IPS DF 6.9 (cell line): ENCODE measurements at regions not wholly inside any gene's neighbourhood (a gene's known extent, or its start where the extent isn't known, plus 50 kb on each side); places are given as distances from the start of the nearest gene placed in this dataset.

Experiments used
- DNase-seq: peaks from one replicate; pipeline ENCODE4 v3.0.0-alpha.2; 2013; ENCODE audit warnings: low read depth, low spot score
- H3K27ac ChIP-seq: one replicate; pipeline ENCODE4 v1.5.1; 2013; ENCODE audit warnings: low read length, control low read depth
- H3K27me3 ChIP-seq: 2 replicates; pipeline ENCODE4 v1.6.1; 2013; ENCODE audit warnings: mild to moderate bottlenecking, low read length; ENCODE audit not compliant: control insufficient read depth, insufficient read depth
- H3K36me3 ChIP-seq: 2 replicates; pipeline ENCODE4 v1.6.1; 2013; ENCODE audit warnings: low read length; ENCODE audit not compliant: control insufficient read depth, insufficient read depth
- H3K4me1 ChIP-seq: 2 replicates; pipeline ENCODE4 v1.6.1; 2013; ENCODE audit warnings: low read length; ENCODE audit not compliant: control insufficient read depth, insufficient read depth
- H3K4me3 ChIP-seq: 2 replicates; pipeline ENCODE4 v1.5.1; 2013; ENCODE audit warnings: mild to moderate bottlenecking, low read length
- H3K9me3 ChIP-seq: 2 replicates; pipeline ENCODE4 v1.6.1; 2013; ENCODE audit warnings: low read length, inconsistent platforms; ENCODE audit not compliant: control insufficient read depth, insufficient read depth
- WGBS: extraction: QIAGEN DNeasy Blood & Tissue Kit; methylation state at CpG from one replicate; pipeline ENCODE4 v1.1.7; 2013; ENCODE audit warnings: mixed read lengths, missing lambda C conversion rate; ENCODE audit not compliant: insufficient read length, insufficient coverage; 5-methylcytosine and 5-hydroxymethylcytosine counted together

- Histone ChIP-seq H3K27ac (no peak overlapping the region), H3K36me3 (no peaks in the 10 kb centered on the region), H3K4me3 (no peak overlapping the region), H3K27me3 (no peaks in the 10 kb centered on the region), H3K9me3 (no peaks in the 10 kb centered on the region), H3K4me1 (no peaks in the 10 kb centered on the region)
- WGBS: no CpG with 5 or more reads among the region's 1 CpG
- DNase-seq: no peak
Observed at GRCh38 chr5:114686356-114686755, 324.5 kb downstream of the KCNN2 start.

DNA sequence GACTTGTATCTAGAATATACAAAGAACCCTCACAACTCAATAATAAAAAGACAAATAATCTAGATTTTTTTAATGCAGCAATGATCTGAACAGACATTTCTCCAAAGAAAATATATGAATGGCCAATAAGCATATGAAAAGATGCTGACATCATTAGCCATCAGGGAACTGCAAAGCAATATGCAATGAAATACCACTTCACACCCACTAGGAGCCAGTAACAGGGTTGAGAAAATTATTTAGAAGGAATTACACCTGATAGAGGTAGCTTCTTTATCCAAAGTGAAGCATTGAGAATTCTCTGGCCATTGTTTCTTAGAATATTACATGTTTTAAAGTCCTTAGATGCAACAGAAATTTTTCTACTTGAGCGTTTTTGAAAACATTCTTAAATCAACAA lies 316.9 kb downstream of the KCNN2 start:
- no peak for DNase-seq
- Histone ChIP-seq H3K4me3 (no peak overlapping the region), H3K27me3 (no peaks in the 10 kb centered on the region), H3K27ac (no peak overlapping the region), H3K4me1 (no peaks in the 10 kb centered on the region), H3K36me3 (no peaks in the 10 kb centered on the region), H3K9me3 (no peaks in the 10 kb centered on the region)
- no CpG with 5 or more reads among the region's 1 CpG for WGBS

DNA sequence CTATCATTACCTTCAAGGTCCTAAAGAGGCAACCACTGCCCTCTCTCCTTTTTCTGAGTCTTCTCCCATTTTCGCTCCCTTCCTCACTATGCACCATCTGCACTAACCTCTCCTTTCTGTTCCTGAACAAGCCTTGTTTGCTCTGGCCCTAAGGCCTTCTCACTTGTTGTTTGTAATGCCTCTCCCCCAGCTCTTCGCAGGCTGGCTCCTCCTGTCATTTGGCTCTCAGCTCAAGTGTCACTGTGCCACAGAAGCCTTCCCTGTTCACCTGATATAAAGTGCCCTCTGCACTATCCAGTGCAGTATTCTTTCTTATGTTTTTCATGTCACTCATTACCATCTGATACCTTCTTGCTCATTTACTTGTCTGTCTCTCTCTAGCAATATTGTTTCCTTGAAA lies 303.7 kb downstream of the KCNN2 start:
- no CpG with 5 or more reads among the region's 2 CpGs for WGBS
- Histone ChIP-seq H3K4me3 (no peak overlapping the region), H3K27ac (no peak overlapping the region), H3K36me3 (no peaks in the 10 kb centered on the region), H3K4me1 (no peaks in the 10 kb centered on the region), H3K27me3 (no peaks in the 10 kb centered on the region), H3K9me3 (no peaks in the 10 kb centered on the region)
- no peak for DNase-seq

DNA sequence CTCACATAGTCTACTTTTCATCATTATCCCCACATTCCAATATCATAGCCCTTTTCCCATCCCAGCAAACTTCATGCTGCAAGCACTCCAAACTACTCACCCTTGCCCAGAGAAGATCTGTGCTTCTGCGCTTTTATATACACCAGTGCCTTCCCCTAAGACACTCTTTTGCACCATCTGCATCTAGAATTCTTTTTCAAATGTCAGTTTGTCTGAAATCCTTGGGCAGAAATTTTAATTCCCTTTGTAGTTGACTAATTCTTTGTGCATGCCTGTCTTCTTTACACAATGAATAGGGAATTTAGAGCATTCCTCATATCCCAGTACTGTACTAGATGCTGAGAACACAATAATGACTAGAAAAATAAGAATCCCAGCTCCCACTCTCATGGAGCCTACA lies 298.9 kb downstream of the KCNN2 start:
- Histone ChIP-seq H3K4me1 (no peaks in the 10 kb centered on the region), H3K9me3 (no peaks in the 10 kb centered on the region), H3K4me3 (no peak overlapping the region), H3K27ac (no peak overlapping the region), H3K36me3 (no peaks in the 10 kb centered on the region), H3K27me3 (no peaks in the 10 kb centered on the region)
- no peak for DNase-seq
- no CpG with 5 or more reads among the region's 1 CpG for WGBS

- DNase-seq: no peak
- no peak overlapping the region for H3K4me3 ChIP-seq
- WGBS: no CpG with 5 or more reads among the region's 1 CpG
Observed at GRCh38 chr5:114658194-114658593, 296.3 kb downstream of the KCNN2 start.

GRCh38 chr5:114657342-114658130 lies 295.7 kb downstream of the KCNN2 start:
- Histone ChIP-seq H3K27me3 (no peaks in the 10 kb centered on the region), H3K27ac (no peak overlapping the region), H3K4me3 (no peak overlapping the region), H3K9me3 (no peaks in the 10 kb centered on the region), H3K36me3 (no peaks in the 10 kb centered on the region), H3K4me1 (no peaks in the 10 kb centered on the region)
- WGBS: no CpG with 5 or more reads among the region's 6 CpGs
- no peak for DNase-seq

More at GRCh38 chr5:114658194-114658593, 296.3 kb downstream of the KCNN2 start:
- Histone ChIP-seq H3K4me1 (no peaks in the 10 kb centered on the region), H3K27me3 (no peaks in the 10 kb centered on the region), H3K27ac (no peak overlapping the region), H3K9me3 (no peaks in the 10 kb centered on the region), H3K36me3 (no peaks in the 10 kb centered on the region)

DNA sequence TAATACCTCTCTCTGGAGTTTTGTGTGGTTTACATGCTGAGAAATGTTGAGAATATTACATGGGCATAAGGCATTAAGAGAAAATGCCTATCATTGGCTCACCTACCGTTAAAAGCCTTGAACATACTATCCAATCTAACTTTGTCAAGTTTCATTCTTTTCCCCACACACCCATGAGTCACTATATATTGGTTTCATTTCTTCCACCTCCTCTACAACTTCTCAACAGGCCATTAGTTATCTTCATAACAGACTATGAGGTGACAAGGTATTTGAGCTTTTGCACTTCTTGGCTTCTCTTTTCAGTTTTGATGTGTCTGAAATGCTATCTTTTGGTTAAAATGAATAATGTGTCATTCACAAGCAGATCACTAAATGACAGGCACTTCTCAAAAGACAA lies 288.0 kb downstream of the KCNN2 start:
- H3K27ac ChIP-seq: no peak overlapping the region
- H3K4me1 ChIP-seq: no peaks in the 10 kb centered on the region
- no peak overlapping the region for H3K4me3 ChIP-seq
- DNase-seq: no peak
- H3K27me3 ChIP-seq: no peaks in the 10 kb centered on the region
- no CpG with 5 or more reads among the region's 1 CpG for WGBS
- no peaks in the 10 kb centered on the region for H3K36me3 ChIP-seq
- H3K9me3 ChIP-seq: no peaks in the 10 kb centered on the region

GRCh38 chr5:114648940-114649339 lies 287.1 kb downstream of the KCNN2 start:
- no CpG with 5 or more reads among the region's 2 CpGs for WGBS
- Histone ChIP-seq H3K4me3 (no peak overlapping the region), H3K4me1 (no peaks in the 10 kb centered on the region), H3K9me3 (no peaks in the 10 kb centered on the region), H3K27me3 (no peaks in the 10 kb centered on the region), H3K36me3 (no peaks in the 10 kb centered on the region), H3K27ac (no peak overlapping the region)
- no peak for DNase-seq

GRCh38 chr5:114644576-114644975 lies 282.7 kb downstream of the KCNN2 start:
- no peak for DNase-seq
- no peak overlapping the region for H3K27ac ChIP-seq
- no peaks in the 10 kb centered on the region for H3K27me3 ChIP-seq
- no peak overlapping the region for H3K4me3 ChIP-seq
- no peaks in the 10 kb centered on the region for H3K36me3 ChIP-seq
- H3K9me3 ChIP-seq: no peaks in the 10 kb centered on the region; the same call in 1 of the 2 replicates
- H3K4me1 ChIP-seq: no peaks in the 10 kb centered on the region

GRCh38 chr5:114636271-114636670 lies 274.4 kb downstream of the KCNN2 start:
- WGBS: no CpG with 5 or more reads among the region's 3 CpGs
- Histone ChIP-seq H3K36me3 (no peaks in the 10 kb centered on the region), H3K4me3 (no peak overlapping the region), H3K27me3 (no peaks in the 10 kb centered on the region), H3K9me3 (no peaks in the 10 kb centered on the region), H3K4me1 (no peaks in the 10 kb centered on the region), H3K27ac (no peak overlapping the region)
- DNase-seq: no peak
